GM23338 (cell line): ENCODE measurements at regions not wholly inside any gene's neighbourhood (a gene's known extent, or its start where the extent isn't known, plus 50 kb on each side); places are given as distances from the start of the nearest gene placed in this dataset.

ENCODE experiments used
- ATAC-seq: fragments of 200-7000 bp; cut with Tn5 transposase; 3 replicates; pipeline ENCODE4 v1.9.1; 2020
- DNase-seq: peaks from one replicate; pipeline ENCODE4 v3.0.0-alpha.2; 2015; ENCODE audit warnings: low spot score
- H2AFZ ChIP-seq: fragments of 200-600 bp; sonication (generic); 2 replicates; pipeline ENCODE4 v1.8.0; 2016; ENCODE audit warnings: antibody characterized with exemption, mild to moderate bottlenecking, moderate library complexity
- H3F3A ChIP-seq: fragments of 200-600 bp; sonication (generic); replicated peaks from 2 replicates; pipeline ENCODE4 v1.8.0; 2017; ENCODE audit warnings: antibody characterized with exemption, mixed run types, low read depth
- H3K27ac ChIP-seq: fragments of 200-600 bp; sonication (generic); 2 replicates; pipeline ENCODE4 v1.6.1; 2016; ENCODE audit warnings: low read depth
- H3K27me3 ChIP-seq: fragments of 200-600 bp; sonication (generic); 2 replicates; pipeline ENCODE4 v1.8.0; 2016; ENCODE audit warnings: mild to moderate bottlenecking, mixed run types, moderate library complexity; ENCODE audit not compliant: insufficient read depth
- H3K36me3 ChIP-seq: fragments of 200-600 bp; sonication (generic); 2 replicates; pipeline ENCODE4 v1.8.0; 2016; ENCODE audit warnings: mild to moderate bottlenecking; ENCODE audit not compliant: insufficient read depth
- H3K4me1 ChIP-seq: fragments of 200-600 bp; sonication (generic); 2 replicates; pipeline ENCODE4 v1.8.0; 2016; ENCODE audit warnings: mild to moderate bottlenecking, moderate library complexity; ENCODE audit not compliant: insufficient read depth
- H3K4me2 ChIP-seq: fragments of 200-600 bp; sonication (generic); 2 replicates; pipeline ENCODE4 v1.7.1; 2017; ENCODE audit warnings: mixed run types
- H3K4me3 ChIP-seq: fragments of 200-600 bp; sonication (generic); 2 replicates; pipeline ENCODE4 v1.6.1; 2016; ENCODE audit warnings: mixed run types
- H3K79me2 ChIP-seq: fragments of 200-600 bp; sonication (generic); replicated peaks from 2 replicates; pipeline ENCODE4 v1.8.0; 2017; ENCODE audit warnings: mild to moderate bottlenecking; ENCODE audit not compliant: insufficient read depth
- H3K9me2 ChIP-seq: fragments of 200-600 bp; sonication (generic); 2 replicates; pipeline ENCODE4 v1.8.0; 2017; ENCODE audit not compliant: insufficient read depth
- H4K20me1 ChIP-seq: fragments of 200-600 bp; sonication (generic); replicated peaks from 2 replicates; pipeline ENCODE4 v1.8.0; 2017; ENCODE audit warnings: mild to moderate bottlenecking; ENCODE audit not compliant: insufficient read depth
- H3K27ac Mint-ChIP-seq: 2 replicates; pipeline ENCODE4 v1.8.0; 2020; ENCODE audit warnings: inconsistent platforms, mild to moderate bottlenecking, moderate library complexity, mixed read lengths
- H3K27me3 Mint-ChIP-seq: 3 replicates; pipeline ENCODE4 v1.8.0; 2022; ENCODE audit warnings: low read depth, mild to moderate bottlenecking, moderate library complexity, mixed read lengths, inconsistent platforms; ENCODE audit not compliant: insufficient read depth, poor library complexity
- H3K36me3 Mint-ChIP-seq: 3 replicates; pipeline ENCODE4 v1.8.0; 2021; ENCODE audit warnings: low read depth, mild to moderate bottlenecking, inconsistent platforms, moderate library complexity, mixed read lengths
- H3K4me1 Mint-ChIP-seq: 3 replicates; pipeline ENCODE4 v1.8.0; 2020; ENCODE audit warnings: mild to moderate bottlenecking, inconsistent platforms, mixed read lengths
- H3K4me3 Mint-ChIP-seq: 3 replicates; pipeline ENCODE4 v1.8.0; 2021; ENCODE audit warnings: moderate library complexity, mild to moderate bottlenecking, inconsistent platforms, mixed read lengths
- H3K9me3 Mint-ChIP-seq: 3 replicates; pipeline ENCODE4 v1.8.0; 2020; ENCODE audit warnings: moderate library complexity, mild to moderate bottlenecking, inconsistent platforms, mixed read lengths
- CREB1 ChIP-seq: fragments of 250-450 bp; sonication (Bioruptor Pico); IDR thresholded peaks from 2 replicates; pipeline ENCODE4 v1.5.0; 2020; ENCODE audit warnings: low read depth, mild to moderate bottlenecking, moderate library complexity
- CTCF ChIP-seq, 2 experiments: fragments of 200-600 bp in 1 of 2; sonication (generic) in 1 of 2; conservative IDR thresholded peaks; 2 replicates each; pipeline versions ENCODE4 v1.5.1 to v1.6.1; 2016 to 2017; ENCODE audit warnings: antibody characterized with exemption in 2 of 2, low read depth in 2 of 2, mild to moderate bottlenecking in 2 of 2, moderate library complexity in 1 of 2
- ETS1 ChIP-seq: IDR thresholded peaks from 2 replicates; pipeline ENCODE4 v1.6.1; 2016; ENCODE audit warnings: antibody characterized with exemption
- EZH2 ChIP-seq: fragments of 200-600 bp; sonication (generic); IDR thresholded peaks from one replicate; pipeline ENCODE4 v1.8.0; 2017; ENCODE audit warnings: antibody characterized with exemption, mild to moderate bottlenecking, low read depth; ENCODE audit not compliant: unreplicated experiment
- EZH2phosphoT487 ChIP-seq: fragments of 200-600 bp; sonication (generic); IDR thresholded peaks from one replicate; pipeline ENCODE4 v1.8.1; 2018; ENCODE audit warnings: antibody characterized with exemption; ENCODE audit not compliant: unreplicated experiment
- JUNB ChIP-seq: IDR thresholded peaks from one replicate; pipeline ENCODE4 v1.6.1; 2016; ENCODE audit warnings: antibody characterized with exemption; ENCODE audit not compliant: unreplicated experiment
- NANOG ChIP-seq: IDR thresholded peaks from 2 replicates; pipeline ENCODE4 v1.6.1; 2016; ENCODE audit warnings: antibody characterized with exemption, borderline replicate concordance
- POLR2AphosphoS5 ChIP-seq: IDR thresholded peaks from 2 replicates; pipeline ENCODE4 v1.6.1; 2016; ENCODE audit warnings: antibody characterized with exemption, low read depth
- REST ChIP-seq: IDR thresholded peaks from one replicate; pipeline ENCODE4 v1.6.1; 2018; ENCODE audit warnings: antibody characterized with exemption; ENCODE audit not compliant: unreplicated experiment
- STAT1 ChIP-seq: IDR thresholded peaks from one replicate; pipeline ENCODE4 v1.6.1; 2016; ENCODE audit warnings: antibody characterized with exemption; ENCODE audit not compliant: unreplicated experiment
- ZNF114 ChIP-seq: fragments of 250-450 bp; sonication (Bioruptor Pico); IDR thresholded peaks from 2 replicates; pipeline ENCODE4 v1.5.0; 2020; ENCODE audit warnings: mild to moderate bottlenecking, moderate library complexity
- ZNF331 ChIP-seq: fragments of 250-450 bp; sonication (Bioruptor Pico); IDR thresholded peaks from 2 replicates; pipeline ENCODE4 v1.5.0; 2020; ENCODE audit warnings: low read depth, mild to moderate bottlenecking, moderate library complexity
- ZNF462 ChIP-seq: fragments of 250-450 bp; sonication (Bioruptor Pico); IDR thresholded peaks from 2 replicates; pipeline ENCODE4 v1.5.0; 2020; ENCODE audit warnings: mild to moderate bottlenecking, moderate library complexity

GRCh38 chr11:130763087-130763980 is 152.9 kb downstream of the SNX19 start:
- H3K4me3 Mint-ChIP-seq, result no peak overlapping the region
- Histone ChIP-seq H3K27ac (no peak overlapping the region), H3K79me2 (no peaks in the 10 kb centered on the region), H3K9me2 (peaks cover 24% of the 10 kb centered on the region), H3F3A (no peaks in the 10 kb centered on the region), H3K4me2 (no peak overlapping the region), H3K4me1 (peaks cover 30% of the 10 kb centered on the region), H3K36me3 (no peaks in the 10 kb centered on the region), H4K20me1 (no peaks in the 10 kb centered on the region), H2AFZ (no peak overlapping the region), H3K4me3 (no peak overlapping the region), H3K27me3 (no peaks in the 10 kb centered on the region)
- TF ChIP-seq ZNF331 (CRISPR knock-in tag), result no peak
- TF ChIP-seq POLR2AphosphoS5, result no peak
- no peak for TF ChIP-seq ETS1
- no peak for TF ChIP-seq STAT1
- no peak for TF ChIP-seq CTCF (conservative IDR thresholded peaks at IDR 0.05; ENCODE audit: low read depth in 2 of 2)
- no peak for TF ChIP-seq EZH2phosphoT487
- no peak for TF ChIP-seq ZNF462 (CRISPR knock-in tag)
- TF ChIP-seq CREB1 (CRISPR knock-in tag), result no peak
- no peak for TF ChIP-seq ZNF114 (CRISPR knock-in tag)
- TF ChIP-seq JUNB, result no peak
- no peak for TF ChIP-seq EZH2
- TF ChIP-seq NANOG, result no peak
- TF ChIP-seq REST, result no peak
- peaks cover 35% of the 10 kb centered on the region for H3K4me1 Mint-ChIP-seq
- ATAC-seq (no peak), DNase-seq (no peak)
- peaks cover 4% of the 10 kb centered on the region; the same call in 1 of the 3 replicates for H3K36me3 Mint-ChIP-seq
- H3K9me3 Mint-ChIP-seq, result peaks cover 18% of the 10 kb centered on the region
- peaks cover 12% of the 10 kb centered on the region for H3K27me3 Mint-ChIP-seq
- H3K27ac Mint-ChIP-seq, result no peak overlapping the region
